HepG2 (cell line): ENCODE measurements at regions not wholly inside any gene's neighbourhood (a gene's known extent, or its start where the extent isn't known, plus 50 kb on each side); places are given as distances from the start of the nearest gene placed in this dataset.

Experiments
- ATAC-seq: fragments of 200-7000 bp; cut with Tn5 transposase; 3 replicates; pipeline ENCODE4 v1.9.1; 2020; ENCODE audit warnings: mild to moderate bottlenecking, moderate library complexity
- BruUV-seq: library from RNA; stranded (reverse); fragments of 400-500 nt; replicated peaks from 2 replicates; lab custom pipeline; 2021; lab: Mats Ljungman, UMichigan
- CTCF ChIA-PET: fragments of 300-600 bp; formaldehyde crosslinking; extraction: SDS; loops from one replicate; lab custom pipeline; 2021; ENCODE audit warnings: low total read pairs, inconsistent platforms, low intra/inter-chr PET ratio; lab: Yijun Ruan, JAX
- POLR2A ChIA-PET: fragments of 350-600 bp; sonication (Branson Sonifier 250); formaldehyde crosslinking; loops from one replicate; lab custom pipeline; 2020; ENCODE audit warnings: antibody characterized with exemption, inconsistent platforms; lab: Yijun Ruan, JAX
- DNase-seq: peaks from one replicate; pipeline ENCODE4 v3.0.0-alpha.2; 2015; ENCODE audit warnings: low spot score
- FAIRE-seq: peaks from 3 replicates; lab custom pipeline; 2011; peaks lifted over from hg19 to GRCh38; lab: Jason Lieb, UNC
- H2AFZ ChIP-seq: one replicate; pipeline ENCODE4 v1.6.1; 2011; ENCODE audit warnings: low read length, inconsistent platforms
- H3K27ac ChIP-seq: fragments of 300-600 bp; 3 replicates; pipeline ENCODE4 v1.8.0; 2011; ENCODE audit warnings: mixed run types, mild to moderate bottlenecking, mixed read lengths, low read length, inconsistent platforms; ENCODE audit not compliant: insufficient read depth; ENCODE audit errors: extremely low read length
- H3K27me3 ChIP-seq, 2 experiments: fragments of 200-600 bp in 1 of 2; 2 replicates in 1 of 2; 3 replicates in 1 of 2; pipeline versions ENCODE4 v1.6.0 to v1.8.0; 2011; ENCODE audit warnings: low read length in 2 of 2, mild to moderate bottlenecking in 2 of 2, moderate library complexity in 2 of 2, inconsistent platforms in 1 of 2; ENCODE audit not compliant: insufficient read depth in 2 of 2, control insufficient read depth in 1 of 2
- H3K36me3 ChIP-seq, 2 experiments: fragments of 200-600 bp in 1 of 2; replicated peaks in 1 of 2; 2 replicates in 1 of 2; 3 replicates in 1 of 2; pipeline versions ENCODE4 v1.5.1 to v1.8.0; 2011; ENCODE audit warnings: low read length in 2 of 2, inconsistent platforms in 1 of 2; ENCODE audit not compliant: insufficient read depth in 2 of 2, control insufficient read depth in 1 of 2
- H3K4me1 ChIP-seq: 2 replicates; pipeline ENCODE4 v1.5.1; 2012; ENCODE audit warnings: low read length, inconsistent platforms; ENCODE audit not compliant: insufficient read depth
- H3K4me2 ChIP-seq: 2 replicates; pipeline ENCODE4 v1.6.0; 2011; ENCODE audit warnings: low read depth, low read length, inconsistent platforms
- H3K4me3 ChIP-seq, 3 experiments: fragments of 200-600 bp in 1 of 3; sonication (generic), shearing (Covaris generic) in 1 of 3; replicated peaks in 1 of 3; 2 replicates each; pipeline ENCODE4 v1.5.1; 2011 to 2016; ENCODE audit warnings: low read length in 3 of 3, inconsistent platforms in 2 of 3, low read depth in 2 of 3, mild to moderate bottlenecking in 2 of 3, control low read depth in 1 of 3, mixed read lengths in 1 of 3; ENCODE audit not compliant: insufficient read depth in 1 of 3
- H3K79me2 ChIP-seq: one replicate; pipeline ENCODE4 v1.6.1; 2011; ENCODE audit warnings: low read length, inconsistent platforms; ENCODE audit not compliant: insufficient read depth
- H3K9ac ChIP-seq: 2 replicates; pipeline ENCODE4 v1.6.0; 2011; ENCODE audit warnings: mild to moderate bottlenecking, low read depth, low read length, inconsistent platforms; ENCODE audit not compliant: insufficient read depth
- H3K9me3 ChIP-seq: 2 replicates; pipeline ENCODE4 v1.5.1; 2012; ENCODE audit warnings: mild to moderate bottlenecking, low read length
- H4K20me1 ChIP-seq: 2 replicates; pipeline ENCODE4 v1.6.0; 2011; ENCODE audit warnings: inconsistent platforms, mild to moderate bottlenecking, low read length, moderate library complexity; ENCODE audit not compliant: insufficient read depth
- EEA1 ChIP-seq: sonication (generic); formaldehyde crosslinking; IDR thresholded peaks from 2 replicates; pipeline ENCODE4 v1.5.1; 2020; ENCODE audit warnings: mild to moderate bottlenecking, missing genetic modification reagents, borderline replicate concordance
- ETS1 ChIP-seq: sonication (generic); formaldehyde crosslinking; IDR thresholded peaks from 2 replicates; pipeline ENCODE4 v1.4.0; 2020; ENCODE audit warnings: missing genetic modification reagents
- FOSL1 ChIP-seq: sonication (generic); formaldehyde crosslinking; IDR thresholded peaks from 2 replicates; pipeline ENCODE4 v1.9.0; 2021; ENCODE audit warnings: missing genetic modification reagents, borderline replicate concordance
- HNF1A ChIP-seq, 2 experiments: sonication (generic) in 1 of 2; formaldehyde crosslinking in 1 of 2; IDR thresholded peaks; 2 replicates each; pipeline versions ENCODE4 v1.4.0 to v1.6.1; 2016 to 2020; ENCODE audit warnings: borderline replicate concordance in 1 of 2, low read depth in 1 of 2, mild to moderate bottlenecking in 1 of 2, missing genetic modification reagents in 1 of 2
- HOXA3 ChIP-seq: sonication (generic); formaldehyde crosslinking; IDR thresholded peaks from 2 replicates; pipeline ENCODE4 v1.5.0; 2020; ENCODE audit warnings: missing genetic modification reagents
- SOX5 ChIP-seq: IDR thresholded peaks from 2 replicates; pipeline ENCODE4 v1.6.1; 2016; ENCODE audit warnings: borderline replicate concordance
- ZBTB20 ChIP-seq: sonication (generic); formaldehyde crosslinking; IDR thresholded peaks from 2 replicates; pipeline ENCODE4 v1.8.1; 2023; ENCODE audit warnings: missing genetic modification reagents, low read depth, mild to moderate bottlenecking, borderline replicate concordance
- ZNF20 ChIP-seq: sonication (generic); formaldehyde crosslinking; IDR thresholded peaks from 2 replicates; pipeline ENCODE4 v1.4.0; 2020; ENCODE audit warnings: mild to moderate bottlenecking, moderate library complexity, missing genetic modification reagents
- ZNF234 ChIP-seq: sonication (generic); formaldehyde crosslinking; conservative IDR thresholded peaks from 2 replicates; pipeline ENCODE4 v1.5.1; 2020; ENCODE audit warnings: mild to moderate bottlenecking, missing genetic modification reagents
- ZNF24 ChIP-seq: fragments of 450-650 bp; IDR thresholded peaks from 2 replicates; pipeline ENCODE4 v1.6.1; 2017; ENCODE audit warnings: antibody characterized with exemption, mild to moderate bottlenecking
- ZNF44 ChIP-seq: sonication (generic); formaldehyde crosslinking; IDR thresholded peaks from 2 replicates; pipeline ENCODE4 v1.5.1; 2020; ENCODE audit warnings: mild to moderate bottlenecking, missing genetic modification reagents
- ZNF580 ChIP-seq: IDR thresholded peaks from 2 replicates; pipeline ENCODE4 v1.6.1; 2016; ENCODE audit warnings: low read depth, borderline replicate concordance
- ZNF747 ChIP-seq: sonication (generic); formaldehyde crosslinking; IDR thresholded peaks from 2 replicates; pipeline ENCODE4 v1.8.1; 2023; ENCODE audit warnings: missing genetic modification reagents, mild to moderate bottlenecking, borderline replicate concordance
- ZNF788 ChIP-seq: sonication (generic); formaldehyde crosslinking; IDR thresholded peaks from 2 replicates; pipeline ENCODE4 v1.5.0; 2020; ENCODE audit warnings: mild to moderate bottlenecking, missing genetic modification reagents, borderline replicate concordance
- ZNF879 ChIP-seq: sonication (generic); formaldehyde crosslinking; IDR thresholded peaks from 2 replicates; pipeline ENCODE4 v1.8.1; 2023; ENCODE audit warnings: missing genetic modification reagents
- WGBS: methylation state at CpG from one replicate; pipeline ENCODE4 v1.1.6; 2017; ENCODE audit warnings: low lambda C conversion rate; 5-methylcytosine and 5-hydroxymethylcytosine counted together
- in situ Hi-C: cut with HindIII; loops from 2 replicates; pipeline ENCODE4 v1.10.0; 2017; ENCODE audit warnings: low pct_unique_long_range_greater_than_20kb; ENCODE audit not compliant: extremely low pct_ligation_motif_present
- intact Hi-C: fragments of 100-400 bp; cut with micrococcal nuclease; formaldehyde crosslinking; loops from one replicate; pipeline ENCODE4 v1.10.0; 2022; ENCODE audit not compliant: unreplicated experiment

- intact Hi-C loops (no loop called here), in situ Hi-C loops (no loop called here)
- H2AFZ ChIP-seq, result no peak overlapping the region
- DNase-seq (no peak), FAIRE-seq (no peak), ATAC-seq (no peak)
- H4K20me1 ChIP-seq, result no peaks in the 10 kb centered on the region
- no peak overlapping the region for H3K4me2 ChIP-seq
- no TSS peak for BruUV-seq
- no peaks in the 10 kb centered on the region for H3K36me3 ChIP-seq
- H3K27ac ChIP-seq, result no peak overlapping the region
- H3K79me2 ChIP-seq, result no peaks in the 10 kb centered on the region
- no peaks in the 10 kb centered on the region for H3K27me3 ChIP-seq
- POLR2A ChIA-PET, result no interaction called here
- TF ChIP-seq ZNF788, result no peak
- no peak for TF ChIP-seq ZNF44
- no peak overlapping the region for H3K9ac ChIP-seq
- 46% methylated on average over 15 of the region's 15 CpGs for WGBS
- CTCF ChIA-PET, result no interaction called here
- no peak overlapping the region for H3K4me3 ChIP-seq
- no peaks in the 10 kb centered on the region for H3K9me3 ChIP-seq
- no peaks in the 10 kb centered on the region for H3K4me1 ChIP-seq
Measured at GRCh38 chr5:39740404-39740803, 315.6 kb upstream of the DAB2 start.

GRCh38 chr5:39732166-39732565 is 307.4 kb upstream of the DAB2 start:
- in situ Hi-C loops (no loop called here), intact Hi-C loops (no loop called here)
- Histone ChIP-seq H4K20me1 (no peaks in the 10 kb centered on the region), H3K9me3 (no peaks in the 10 kb centered on the region), H3K27ac (no peak overlapping the region), H3K27me3 (no peaks in the 10 kb centered on the region), H2AFZ (no peak overlapping the region), H3K9ac (no peak overlapping the region), H3K36me3 (no peaks in the 10 kb centered on the region), H3K4me3 (no peak overlapping the region), H3K4me2 (no peak overlapping the region), H3K4me1 (no peaks in the 10 kb centered on the region), H3K79me2 (no peaks in the 10 kb centered on the region)
- no TSS peak for BruUV-seq
- POLR2A ChIA-PET, result no interaction called here
- ATAC-seq (no peak), DNase-seq (no peak), FAIRE-seq (no peak)
- WGBS, result 31% methylated on average over 5 of the region's 5 CpGs
- CTCF ChIA-PET, result no interaction called here
- TF ChIP-seq SOX5 (CRISPR knock-in tag) (no peak), ZNF24 (no peak), EEA1 (CRISPR knock-in tag) (no peak), ZBTB20 (no peak), HNF1A (IDR thresholded peaks at IDR 0.05; ENCODE audit: low read depth) (no peak), HNF1A (CRISPR knock-in tag; IDR thresholded peaks at IDR 0.05; ENCODE audit: borderline replicate concordance) (no peak), HOXA3 (CRISPR knock-in tag) (no peak), ETS1 (no peak), FOSL1 (CRISPR knock-in tag) (no peak), ZNF879 (CRISPR knock-in tag) (no peak), ZNF580 (CRISPR knock-in tag) (no peak), ZNF234 (CRISPR knock-in tag) (no peak), ZNF747 (CRISPR knock-in tag) (no peak), ZNF20 (CRISPR knock-in tag) (no peak)
